Heart right ventricle (tissue), 16 donors: ENCODE measurements at regions not wholly inside any gene's neighbourhood (a gene's known extent, or its start where the extent isn't known, plus 50 kb on each side); places are given as distances from the start of the nearest gene placed in this dataset.

Experiments
- ATAC-seq, 8 donors: fragments of 200-7000 bp; cut with Tn5 transposase; one replicate each; pipeline ENCODE4 v1.9.1; 2020; ENCODE audit warnings: mild to moderate bottlenecking in 8 of 8, moderate library complexity in 8 of 8, moderate number of reproducible peaks in 1 of 8
- DNase-seq, 2 donors: peaks; one replicate each; pipeline ENCODE4 v3.0.0-alpha.2; 2020
- H3K27ac ChIP-seq, 10 donors: fragments of 200-600 bp; sonication (generic) in 2 of 10; one replicate each; pipeline versions ENCODE4 v1.5.0 to v1.8.0; 2020 to 2022; ENCODE audit warnings: mild to moderate bottlenecking in 3 of 10
- H3K27me3 ChIP-seq, 7 donors: fragments of 200-600 bp; one replicate each; pipeline ENCODE4 v1.8.0; 2021 to 2022; ENCODE audit warnings: mild to moderate bottlenecking in 2 of 7
- H3K36me3 ChIP-seq, 9 donors: fragments of 200-600 bp; sonication (generic) in 1 of 9; one replicate each; pipeline versions ENCODE4 v1.5.0 to v1.8.0; 2020 to 2022; ENCODE audit warnings: mild to moderate bottlenecking in 2 of 9
- H3K4me1 ChIP-seq, 9 donors: fragments of 200-600 bp; sonication (generic) in 1 of 9; one replicate each; pipeline versions ENCODE4 v1.5.0 to v1.8.0; 2020 to 2022; ENCODE audit warnings: mild to moderate bottlenecking in 4 of 9
- H3K4me3 ChIP-seq, 10 donors: fragments of 200-600 bp; sonication (generic) in 2 of 10; one replicate each; pipeline versions ENCODE4 v1.5.0 to v1.8.0; 2020 to 2022; ENCODE audit warnings: mild to moderate bottlenecking in 7 of 10, moderate library complexity in 2 of 10
- H3K9me3 ChIP-seq, 11 donors: fragments of 200-600 bp in 10 of 11; sonication (generic) in 2 of 11; one replicate each; pipeline versions ENCODE4 v1.5.0 to v1.8.0; 2013 to 2022; ENCODE audit warnings: mild to moderate bottlenecking in 2 of 11, control low read depth in 1 of 11, moderate library complexity in 1 of 11
- WGBS, 2 donors: extraction: QIAGEN DNeasy Blood & Tissue Kit; methylation state at CpG; one replicate each; pipeline ENCODE4 v1.1.7; 2013; ENCODE audit warnings: inconsistent platforms in 1 of 2; 5-methylcytosine and 5-hydroxymethylcytosine counted together
- intact Hi-C, 10 donors: fragments of 100-400 bp; cut with DNase I; formaldehyde crosslinking; loops; one replicate each; pipeline versions ENCODE4 v1.11.1 to v1.14.2; 2022
- TF ChIP-seq, protein P1 (sequence below), 9 donors: fragments of 200-600 bp; sonication (generic) in 2 of 9; IDR thresholded peaks; one replicate each; pipeline versions ENCODE4 v1.5.0 to v1.8.0; 2021 to 2022; ENCODE audit warnings: antibody characterized with exemption in 9 of 9, mild to moderate bottlenecking in 5 of 9, moderate library complexity in 1 of 9
- donor health status: Arrhythmogenic right ventricular cardiomyopathy.
- donor health status: ischemic (EF 13 %, LVEDD 7.1; RV severe dilation, severe dysfunction).
- donor health status: healthy with polysubstance abuse.
- donor health status: DM: no; HTN: yes; CAD: no.
- donor health status: DM: no; HTN: no; CAD: no.
- donor health status: ischemic (EF 25% LVEDD 6.9; RV normal size, moderate dysfunction).
- donor health status: ischemic (EF 25% LVEDD 5.7; RV mildly dilated, moderate dysfunction).
- donor health status: healthy.
- donor health status: DM: yes; HTN: yes; CAD: no.
- donor health status: Ischemic cardiomyopathy.
- donor health status: ischemic (EF 35%, LVEDD 5.7; RV mildly dilated, moderate dysfunction).
- donor health status: nonischemic (EF 11% LVEDD 7.7; RV severe dilation, severe dysfunction).
- donor health status: DM: yes; HTN: yes; CAD: no.
- donor health status: PGD.
- donor health status: ischemic (EF 29% LVEDD 5.4; RV normal size, mild dysfunction).
- donor health status: nonischemic (EF 23%, LVEDD 6.1; RV moderate dilation, normal function).

DNA sequence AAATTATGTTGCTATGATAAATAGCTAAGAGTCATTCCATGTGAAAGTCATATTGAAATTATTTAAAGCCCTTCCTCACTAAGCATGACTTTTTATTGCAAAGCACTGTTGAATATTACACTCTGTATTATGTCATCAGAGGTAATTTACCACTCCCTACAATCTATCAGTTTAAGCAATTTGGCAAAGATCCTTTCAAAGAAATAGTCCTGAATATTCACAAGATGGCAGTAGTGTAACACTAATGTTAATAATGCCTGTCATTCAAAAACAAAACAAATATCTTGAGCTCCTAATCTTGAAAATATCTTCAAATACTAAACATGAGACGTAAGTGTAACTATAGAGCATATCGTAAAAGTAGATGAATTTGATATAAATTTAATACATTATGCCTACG, 208.6 kb upstream of the TECRL start:
- ATAC-seq, result no peak

DNA sequence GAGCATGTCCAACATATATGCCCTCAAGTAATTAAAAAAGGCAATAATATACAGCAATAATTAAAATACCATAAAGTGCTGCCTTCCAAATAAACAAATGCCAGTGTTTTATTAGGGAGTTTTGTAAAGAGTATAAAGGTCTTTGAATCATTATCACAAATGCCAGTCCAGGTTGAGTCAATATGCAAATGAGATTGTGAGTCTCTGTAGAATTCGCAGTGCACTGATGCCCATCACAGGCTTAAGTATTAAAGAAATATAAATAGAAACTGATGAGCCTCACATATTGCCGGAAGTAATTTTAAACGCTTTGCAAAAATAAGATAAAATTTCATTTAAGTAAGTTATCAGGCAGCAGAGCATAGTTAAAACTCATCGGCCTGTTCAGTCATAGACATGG, 205.0 kb upstream of the TECRL start:
- 66 to 77% methylated on average over 4 of the region's 4 CpGs for WGBS, 2 donors
- Histone ChIP-seq H3K4me3 (no peak overlapping the region), H3K9me3 (peaks cover 0 to 6% (median 0%) of the 10 kb centered on the region in 11 donors), H3K36me3 (no peaks in the 10 kb centered on the region), H3K27me3 (no peaks in the 10 kb centered on the region), H3K27ac (no peak overlapping the region), H3K4me1 (no peaks in the 10 kb centered on the region)
- intact Hi-C loops, result no loop called here
- no peak for DNase-seq
- TF ChIP-seq, protein P1, sequence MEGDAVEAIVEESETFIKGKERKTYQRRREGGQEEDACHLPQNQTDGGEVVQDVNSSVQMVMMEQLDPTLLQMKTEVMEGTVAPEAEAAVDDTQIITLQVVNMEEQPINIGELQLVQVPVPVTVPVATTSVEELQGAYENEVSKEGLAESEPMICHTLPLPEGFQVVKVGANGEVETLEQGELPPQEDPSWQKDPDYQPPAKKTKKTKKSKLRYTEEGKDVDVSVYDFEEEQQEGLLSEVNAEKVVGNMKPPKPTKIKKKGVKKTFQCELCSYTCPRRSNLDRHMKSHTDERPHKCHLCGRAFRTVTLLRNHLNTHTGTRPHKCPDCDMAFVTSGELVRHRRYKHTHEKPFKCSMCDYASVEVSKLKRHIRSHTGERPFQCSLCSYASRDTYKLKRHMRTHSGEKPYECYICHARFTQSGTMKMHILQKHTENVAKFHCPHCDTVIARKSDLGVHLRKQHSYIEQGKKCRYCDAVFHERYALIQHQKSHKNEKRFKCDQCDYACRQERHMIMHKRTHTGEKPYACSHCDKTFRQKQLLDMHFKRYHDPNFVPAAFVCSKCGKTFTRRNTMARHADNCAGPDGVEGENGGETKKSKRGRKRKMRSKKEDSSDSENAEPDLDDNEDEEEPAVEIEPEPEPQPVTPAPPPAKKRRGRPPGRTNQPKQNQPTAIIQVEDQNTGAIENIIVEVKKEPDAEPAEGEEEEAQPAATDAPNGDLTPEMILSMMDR (IDR thresholded peaks at IDR 0.05), result no peak
- no peak for ATAC-seq

More for the DNA sequence above, 208.6 kb upstream of the TECRL start:
- no peaks in the 10 kb centered on the region for H3K4me1 ChIP-seq
- no peaks in the 10 kb centered on the region for H3K9me3 ChIP-seq
- H3K27me3 ChIP-seq, result no peaks in the 10 kb centered on the region
- H3K27ac ChIP-seq, result no peak overlapping the region
- no peaks in the 10 kb centered on the region for H3K36me3 ChIP-seq
- intact Hi-C loops, result no loop called here
- 57 to 68% methylated on average over 3 of the region's 3 CpGs for WGBS, 2 donors
- TF ChIP-seq, protein P1 (IDR thresholded peaks at IDR 0.05), result peak in 1 of 9 donors; percentile 14
- DNase-seq, result no peak
- no peak overlapping the region for H3K4me3 ChIP-seq

DNA sequence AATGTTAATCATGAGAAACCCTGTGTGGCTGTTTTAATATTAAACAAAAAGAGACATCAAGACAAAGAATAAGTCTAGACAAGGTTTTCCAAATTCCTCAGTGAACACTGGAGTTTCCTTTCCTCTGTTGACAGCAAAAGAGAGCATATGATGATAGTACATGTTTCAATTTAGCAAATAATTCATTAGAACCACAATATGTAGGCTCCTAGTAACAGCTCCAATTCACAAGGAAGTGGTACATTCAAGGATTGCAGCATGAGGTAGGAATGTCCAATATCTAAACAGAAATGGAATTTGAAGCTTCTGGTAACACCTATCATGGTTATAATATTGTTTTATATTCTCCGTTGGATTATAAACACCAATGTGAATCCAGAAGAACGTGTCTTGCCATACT, 203.8 kb upstream of the TECRL start:
- ATAC-seq, result no peak
- Histone ChIP-seq H3K36me3 (no peaks in the 10 kb centered on the region), H3K4me3 (no peak overlapping the region), H3K4me1 (no peaks in the 10 kb centered on the region), H3K9me3 (peaks cover 0 to 6% (median 0%) of the 10 kb centered on the region in 11 donors), H3K27ac (no peak overlapping the region), H3K27me3 (no peaks in the 10 kb centered on the region)
- TF ChIP-seq, protein P1 (IDR thresholded peaks at IDR 0.05), result no peak
- WGBS, 2 donors, result 73 to 81% methylated on average over 2 of the region's 2 CpGs
- DNase-seq, result no peak
- intact Hi-C loops, result no loop called here

DNA sequence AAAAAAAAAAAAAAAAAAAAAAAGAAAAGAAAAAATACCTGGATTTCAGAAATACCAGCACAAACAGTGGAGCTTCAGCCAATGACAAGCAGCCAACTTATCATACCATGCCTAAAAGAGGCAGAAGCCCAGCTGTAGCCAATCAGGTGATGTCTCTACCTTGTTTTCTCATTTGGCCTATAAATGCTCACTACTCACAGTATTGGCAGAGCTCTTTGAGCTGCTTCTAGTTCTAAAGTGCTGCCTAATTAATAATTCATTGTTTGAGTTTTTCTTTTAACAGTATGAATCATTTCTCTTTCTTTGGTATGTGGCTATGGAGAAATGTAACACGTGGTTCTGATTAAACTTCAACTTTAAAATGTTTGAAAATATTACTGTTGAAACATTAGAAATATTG, 188.8 kb upstream of the TECRL start:
- Histone ChIP-seq H3K4me1 (no peaks in the 10 kb centered on the region), H3K27ac (no peak overlapping the region), H3K9me3 (no peaks in the 10 kb centered on the region), H3K4me3 (no peak overlapping the region), H3K36me3 (no peaks in the 10 kb centered on the region), H3K27me3 (no peaks in the 10 kb centered on the region)
- no peak for ATAC-seq
- 62 to 76% methylated on average over 1 of the region's 1 CpG for WGBS, 2 donors
- DNase-seq, result no peak
- TF ChIP-seq, protein P1 (IDR thresholded peaks at IDR 0.05), result no peak
- intact Hi-C loops, result no loop called here

DNA sequence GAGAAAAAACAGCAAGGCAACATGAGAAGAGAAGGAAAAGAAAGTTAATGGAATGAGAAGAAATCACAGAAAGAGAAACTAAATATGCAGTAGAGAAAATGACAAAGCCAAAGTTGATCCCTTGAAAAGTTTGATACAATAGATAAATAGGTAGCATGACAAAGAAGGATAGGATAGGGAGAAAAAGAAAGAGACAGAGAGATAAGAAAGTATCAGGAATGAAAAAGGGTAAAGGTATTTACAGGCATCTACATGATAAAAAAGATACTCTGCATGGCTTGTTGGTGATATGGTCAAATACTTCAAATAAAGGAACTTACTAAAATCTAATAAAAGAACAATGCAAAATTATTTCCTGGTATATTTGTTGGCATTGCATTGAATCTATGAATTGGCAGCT, 185.5 kb upstream of the TECRL start:
- TF ChIP-seq, protein P1 (IDR thresholded peaks at IDR 0.05), result no peak
- Histone ChIP-seq H3K36me3 (no peaks in the 10 kb centered on the region), H3K4me1 (no peaks in the 10 kb centered on the region), H3K9me3 (peaks cover 0 to 10% (median 0%) of the 10 kb centered on the region in 11 donors), H3K4me3 (no peak overlapping the region), H3K27me3 (no peaks in the 10 kb centered on the region), H3K27ac (no peak overlapping the region)
- DNase-seq (no peak), ATAC-seq (no peak)
- intact Hi-C loops, result no loop called here
